GM12801 (cell line): ENCODE measurements at regions not wholly inside any gene's neighbourhood (a gene's known extent, or its start where the extent isn't known, plus 50 kb on each side); places are given as distances from the start of the nearest gene placed in this dataset.

Source experiments
- CTCF ChIP-seq: IDR thresholded peaks from one replicate; pipeline ENCODE4 v1.5.1; 2011; ENCODE audit warnings: control low read depth; ENCODE audit not compliant: insufficient read length; ENCODE audit errors: extremely low read depth

GRCh38 chr1:199151634-199152425, 513.0 kb downstream of the PTPRC start:
- no peak for TF ChIP-seq CTCF

- no peak for TF ChIP-seq CTCF
Observed at GRCh38 chr1:199152676-199153075, 513.8 kb downstream of the PTPRC start.

GRCh38 chr1:199155166-199156019, 516.6 kb downstream of the PTPRC start:
- no peak for TF ChIP-seq CTCF

GRCh38 chr1:199157494-199157893, 518.7 kb downstream of the PTPRC start:
- TF ChIP-seq CTCF, result no peak

- no peak for TF ChIP-seq CTCF
Observed at GRCh38 chr1:199160521-199161318, 521.9 kb downstream of the PTPRC start.

GRCh38 chr1:199161319-199161680, 522.5 kb downstream of the PTPRC start:
- no peak for TF ChIP-seq CTCF

GRCh38 chr1:199161766-199162303, 523.0 kb downstream of the PTPRC start:
- no peak for TF ChIP-seq CTCF
